NCI-H446 (cell line): ENCODE measurements at regions not wholly inside any gene's neighbourhood (a gene's known extent, or its start where the extent isn't known, plus 50 kb on each side); places are given as distances from the start of the nearest gene placed in this dataset.
A peak's percentile ranks its signal among the peaks of the same experiment; 100 is the strongest.

Source experiments
- DNase-seq, 2 experiments: peaks; one replicate each; lab custom pipeline; 2025; lab: John Stamatoyannopoulos, UW

GRCh38 chr7:32143301-32143700, 73.1 kb upstream of the PDE1C start:
- no peak for DNase-seq

DNA sequence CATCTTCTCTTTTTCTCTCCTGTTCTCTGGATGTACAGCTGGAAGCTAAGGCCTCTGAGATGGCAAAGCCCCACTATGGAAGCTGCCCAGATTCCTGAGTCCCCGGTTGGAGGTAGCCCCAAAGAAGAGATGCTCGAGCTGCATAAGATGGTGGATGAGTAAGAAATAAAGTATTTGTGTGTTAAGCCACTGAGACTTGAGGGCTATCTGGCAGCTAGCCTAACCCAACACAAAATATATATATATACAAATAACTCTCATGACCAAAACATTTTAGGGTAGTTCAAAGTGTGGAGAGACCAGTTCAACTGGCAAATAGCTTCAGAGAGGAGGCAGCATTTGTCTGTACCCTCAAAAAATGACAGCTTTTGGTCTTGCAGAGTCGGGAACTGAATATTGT, 72.4 kb upstream of the PDE1C start:
- no peak for DNase-seq

DNA sequence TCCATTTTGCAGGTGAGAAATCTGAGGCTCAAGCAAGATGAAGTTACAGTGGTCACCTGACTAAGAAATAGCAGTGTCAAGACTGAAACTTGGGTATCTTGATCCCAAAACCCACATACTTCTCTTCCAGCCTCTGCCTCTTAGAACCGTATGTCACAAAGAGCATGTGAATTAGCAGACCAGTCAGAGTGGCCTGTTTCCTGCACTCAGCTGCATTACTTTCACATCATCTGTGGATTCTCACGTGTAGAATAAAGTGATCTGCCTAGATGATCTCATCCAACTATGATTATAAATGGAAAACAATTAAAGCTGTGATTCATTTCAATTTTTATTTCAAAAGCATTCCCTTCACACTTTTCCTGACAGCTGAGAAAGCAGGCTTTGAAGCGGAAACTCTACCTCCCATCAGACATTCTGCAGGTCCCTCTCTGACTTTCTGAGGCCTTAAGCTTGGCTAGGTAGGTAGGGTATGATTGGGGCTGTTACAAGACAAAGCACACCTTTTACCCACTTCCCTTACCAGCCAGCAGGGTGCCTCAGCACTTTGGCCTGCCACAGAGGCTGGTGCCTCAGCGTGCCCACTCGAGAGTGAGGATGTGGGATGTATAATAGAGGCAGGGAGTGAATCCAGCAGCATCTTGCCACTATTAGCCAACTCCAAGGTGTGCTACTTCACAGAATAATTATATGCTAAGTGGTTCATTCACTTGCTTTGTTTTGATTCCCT, 70.2 kb upstream of the PDE1C start:
- DNase-seq = no peak

DNA sequence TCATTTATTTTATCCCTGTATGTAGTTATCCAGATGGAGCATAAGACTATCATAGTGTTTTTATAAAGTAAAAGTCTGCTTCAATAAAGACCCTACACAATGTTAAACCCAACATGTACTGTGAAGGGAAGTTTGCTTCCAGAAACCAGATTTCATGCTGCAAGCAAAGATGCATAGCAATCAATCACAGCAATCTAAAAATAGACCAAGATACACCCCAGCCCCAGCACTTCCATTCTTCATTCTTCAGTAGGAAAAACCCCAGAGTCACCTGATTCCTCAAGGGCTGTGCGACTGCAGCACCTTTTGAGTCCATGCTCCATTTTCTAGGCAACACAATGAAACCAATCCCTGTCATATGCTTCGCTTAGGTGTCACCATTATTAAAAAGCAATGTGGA, 66.9 kb upstream of the PDE1C start:
- no peak for DNase-seq

DNA sequence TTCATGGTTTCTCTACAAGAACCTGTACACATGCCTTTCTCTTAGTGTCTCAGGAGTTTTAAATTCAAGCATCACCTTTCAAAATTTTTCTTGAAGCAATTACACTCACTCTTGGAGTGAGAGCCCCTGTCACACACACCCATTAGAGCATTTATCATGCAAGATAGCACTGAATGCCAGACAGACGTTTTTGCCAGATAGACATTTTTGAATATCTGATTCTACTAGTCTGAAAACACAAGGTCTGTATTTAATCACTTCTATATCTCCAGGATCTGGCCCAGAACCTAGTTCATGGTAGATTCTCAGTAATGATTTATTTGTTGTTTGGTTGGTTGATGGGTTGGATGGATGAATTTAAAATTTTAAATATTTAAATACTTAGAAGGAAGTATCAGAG, 60.9 kb upstream of the PDE1C start:
- DNase-seq = no peak

GRCh38 chr7:32126843-32127242, 56.6 kb upstream of the PDE1C start:
- peak; percentile 35 to 59 for DNase-seq
